SKM-1 (cell line): ENCODE measurements at regions not wholly inside any gene's neighbourhood (a gene's known extent, or its start where the extent isn't known, plus 50 kb on each side); places are given as distances from the start of the nearest gene placed in this dataset.

ENCODE experiments used
- DNase-seq: peaks from one replicate; lab custom pipeline; 2025; ENCODE audit not compliant: unreplicated experiment; lab: John Stamatoyannopoulos, UW

- DNase-seq = no peak
Measured at GRCh38 chr12:87119713-87120112, 863.5 kb upstream of the MGAT4C start.

GRCh38 chr12:87117526-87117925 is 861.3 kb upstream of the MGAT4C start:
- DNase-seq = no peak

DNA sequence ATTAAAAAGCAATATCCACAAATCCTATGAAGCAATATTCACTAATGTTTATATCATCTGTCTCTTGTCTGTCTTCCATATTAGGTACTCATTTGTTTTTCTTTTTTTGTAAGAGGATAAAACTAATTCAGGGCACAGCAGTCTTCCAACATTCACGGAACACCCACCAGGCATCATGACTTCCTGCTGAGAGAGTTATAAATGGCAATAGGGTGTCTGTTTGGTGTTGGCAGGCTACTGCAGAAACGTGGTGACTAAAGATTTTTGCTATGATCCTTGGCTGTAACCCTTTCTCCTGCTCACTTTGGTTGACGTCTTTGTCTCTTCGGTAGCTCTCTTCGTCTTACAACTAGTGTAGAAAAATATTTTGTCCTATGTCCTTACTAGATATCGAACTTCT is 860.6 kb upstream of the MGAT4C start:
- DNase-seq = no peak

DNA sequence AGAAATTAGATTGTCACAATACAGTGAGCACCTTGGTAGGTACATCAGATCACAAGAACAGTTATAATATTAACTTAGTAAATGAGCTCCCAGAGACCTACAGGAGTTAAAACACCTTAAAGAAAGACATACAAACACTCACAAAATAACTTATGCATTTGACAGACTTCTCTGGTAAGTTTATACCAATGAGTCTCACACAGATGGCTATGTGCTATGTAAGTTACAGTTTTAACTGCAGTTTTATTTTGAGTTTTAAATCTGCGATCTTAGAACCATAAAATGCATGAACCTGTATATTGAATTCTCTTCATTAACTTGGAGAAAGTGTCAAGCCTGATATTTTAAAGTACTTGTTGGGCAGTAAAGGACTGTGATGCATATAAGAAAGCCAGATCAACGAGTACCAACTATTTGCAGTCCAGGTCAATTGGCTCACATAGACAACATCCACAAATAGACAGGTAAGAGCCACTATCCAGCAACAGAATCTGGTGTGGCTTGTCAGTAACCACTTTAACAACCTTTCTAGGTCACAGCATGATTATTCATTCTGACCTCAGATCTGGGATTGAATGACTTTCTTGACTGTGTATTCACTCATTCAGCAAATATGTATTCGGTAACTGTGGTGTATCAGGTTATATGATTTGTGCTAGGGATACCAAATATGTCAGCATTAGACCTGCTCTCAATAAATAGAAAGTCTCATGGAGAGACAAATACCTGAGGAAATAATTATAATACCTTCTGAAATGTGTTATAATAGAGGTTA is 856.6 kb upstream of the MGAT4C start:
- DNase-seq = no peak

DNA sequence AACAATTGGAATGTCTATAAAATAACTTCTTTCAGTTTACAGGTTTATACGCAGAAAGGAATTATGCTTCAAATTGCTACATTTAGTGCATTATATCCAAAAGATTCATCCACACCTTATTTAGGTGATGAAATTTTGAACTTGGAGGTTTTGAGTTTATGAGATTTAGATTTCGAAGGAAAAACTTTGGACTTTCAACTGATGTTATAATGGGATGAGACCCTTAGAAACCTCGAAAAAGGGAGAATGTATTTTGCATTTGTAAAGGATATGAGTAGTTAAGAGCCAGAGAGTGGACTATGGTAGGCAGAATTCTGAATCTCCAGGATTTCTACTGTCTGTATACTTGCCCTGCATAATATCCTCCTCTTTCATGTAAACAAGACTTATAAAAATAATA is 851.6 kb upstream of the MGAT4C start:
- no peak for DNase-seq

- no peak for DNase-seq
Measured at GRCh38 chr12:87107270-87107669, 851.1 kb upstream of the MGAT4C start.

DNA sequence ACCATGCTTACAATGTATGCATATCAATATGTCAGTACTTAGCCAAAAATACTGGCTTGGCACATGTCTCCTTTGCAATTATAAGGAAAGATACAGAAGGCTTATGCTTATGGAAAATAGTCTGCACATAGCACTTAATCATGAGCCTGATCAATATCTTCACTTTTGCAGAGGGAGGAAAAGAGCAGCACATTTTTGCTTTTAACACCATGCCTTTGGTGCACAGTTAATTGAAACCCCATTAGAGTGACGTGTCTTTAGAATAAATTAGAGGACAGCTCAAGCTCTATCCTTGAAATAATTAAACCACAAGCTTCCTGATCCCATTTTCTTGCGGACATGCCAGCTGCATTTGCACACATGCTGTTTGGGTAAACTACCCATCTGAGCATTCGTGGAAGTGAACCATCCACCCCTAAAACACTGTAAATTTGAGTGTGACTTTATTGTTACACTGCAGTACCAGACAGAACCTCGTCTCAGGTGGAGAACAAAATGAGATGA is 839.9 kb upstream of the MGAT4C start:
- no peak for DNase-seq

DNA sequence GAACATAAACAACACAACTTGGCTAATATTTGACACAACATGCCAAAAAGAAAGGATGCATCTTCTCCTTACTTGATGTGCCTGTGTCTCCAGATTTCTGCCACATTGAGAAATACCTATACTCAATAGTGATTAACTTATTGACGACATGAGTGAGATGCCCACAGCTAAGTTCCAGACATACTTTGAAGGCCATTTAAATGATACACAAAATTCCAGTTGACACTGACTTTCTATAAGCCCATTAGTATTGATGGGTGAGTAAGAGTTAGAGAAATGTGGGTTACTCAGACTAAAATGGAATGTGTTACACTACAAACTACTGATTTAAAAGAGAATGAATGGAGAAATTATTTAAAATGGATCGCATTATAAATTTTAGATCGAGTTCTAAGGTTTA is 838.2 kb upstream of the MGAT4C start:
- no peak for DNase-seq

- no peak for DNase-seq
Measured at GRCh38 chr12:87092421-87092820, 836.2 kb upstream of the MGAT4C start.

DNA sequence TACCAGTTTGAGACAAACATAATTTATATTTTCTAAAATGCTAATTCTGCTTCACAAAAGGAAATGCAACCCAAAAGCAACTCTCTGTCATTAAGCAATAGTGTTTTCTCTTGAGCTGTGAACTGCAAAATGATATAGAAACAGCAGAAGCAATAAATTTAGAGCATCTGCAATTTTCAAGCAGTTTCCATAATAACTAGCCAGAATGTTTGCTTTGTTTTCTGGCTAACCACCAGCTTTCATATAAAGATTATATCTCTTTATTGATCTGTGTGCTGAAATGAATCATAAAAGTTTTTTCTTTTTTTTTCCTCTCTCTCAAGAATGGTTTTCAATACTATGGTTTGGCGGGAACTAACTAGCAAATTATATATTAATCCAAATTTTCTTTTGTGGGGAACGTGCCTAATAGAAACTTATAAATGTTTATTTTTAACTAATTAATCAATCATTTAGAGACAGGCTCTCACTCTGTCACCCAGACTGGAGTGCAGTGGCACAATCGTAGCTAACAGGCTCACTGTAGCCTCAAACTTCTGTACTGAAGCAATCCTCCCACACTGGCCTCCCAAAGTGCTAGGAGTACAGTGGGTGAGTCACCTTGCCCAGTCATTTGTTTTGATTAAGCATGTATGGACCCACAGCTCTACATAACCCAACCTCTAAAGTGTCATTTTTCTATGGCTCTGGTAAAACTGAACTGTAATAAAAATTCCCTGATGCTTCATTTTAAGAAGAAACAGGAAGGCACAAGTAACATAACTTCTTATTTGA is 830.1 kb upstream of the MGAT4C start:
- no peak for DNase-seq

DNA sequence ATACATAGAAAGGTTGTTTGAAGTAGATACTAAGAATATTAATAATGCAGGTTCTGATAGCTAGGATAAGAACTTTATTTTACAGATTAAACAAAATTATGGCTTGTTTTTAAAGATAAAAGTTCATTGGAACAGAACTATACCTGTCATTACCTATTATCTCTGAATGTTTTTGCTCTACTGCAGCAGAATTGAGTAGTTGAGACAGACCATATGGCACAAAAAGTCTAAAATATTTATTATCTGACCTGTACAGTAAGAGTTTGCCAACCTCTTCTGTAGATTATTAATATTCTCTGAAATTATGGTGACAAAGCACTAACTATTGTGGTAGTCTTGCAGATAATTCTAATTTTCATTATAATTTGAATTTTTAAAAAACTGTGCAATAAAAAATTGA is 829.1 kb upstream of the MGAT4C start:
- no peak for DNase-seq

DNA sequence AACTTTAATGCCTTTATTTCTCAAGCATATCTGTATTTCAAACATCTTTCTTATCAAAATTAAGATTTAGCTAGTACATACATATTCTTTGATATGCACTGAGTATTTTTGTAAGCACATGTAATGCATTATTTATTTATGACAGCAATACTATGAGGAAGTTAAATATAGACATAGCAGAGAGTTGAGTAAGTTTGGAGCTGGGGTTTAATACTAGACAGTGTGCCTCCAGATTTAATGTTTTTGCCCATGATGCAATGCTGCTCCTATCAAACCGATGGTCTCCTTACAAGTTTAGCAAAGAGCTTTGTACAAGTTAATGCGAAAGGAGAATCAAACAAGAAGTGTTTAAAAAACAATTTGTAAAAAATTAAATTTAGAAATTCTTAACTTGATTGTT is 826.6 kb upstream of the MGAT4C start:
- DNase-seq = no peak

DNA sequence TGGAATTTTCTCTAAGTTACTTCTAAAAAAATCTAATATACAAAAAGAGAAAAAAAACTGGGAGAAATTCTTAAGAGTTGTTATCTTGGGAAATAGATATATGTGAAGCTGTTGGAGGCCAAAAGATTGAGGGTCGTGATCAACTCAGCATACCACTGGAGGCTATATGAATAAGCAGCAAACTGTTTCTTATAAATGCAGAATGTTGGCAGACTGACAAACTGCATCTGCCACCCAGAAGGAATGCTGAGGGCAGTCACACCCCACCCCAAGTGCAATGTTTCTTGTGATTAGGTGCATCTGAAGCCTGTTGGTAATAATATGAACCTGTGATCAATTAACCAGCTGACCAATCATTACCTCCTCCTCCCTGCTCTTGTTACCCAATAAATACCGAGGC is 818.6 kb upstream of the MGAT4C start:
- no peak for DNase-seq

- no peak for DNase-seq
Measured at GRCh38 chr12:87066326-87066725, 810.1 kb upstream of the MGAT4C start.

DNA sequence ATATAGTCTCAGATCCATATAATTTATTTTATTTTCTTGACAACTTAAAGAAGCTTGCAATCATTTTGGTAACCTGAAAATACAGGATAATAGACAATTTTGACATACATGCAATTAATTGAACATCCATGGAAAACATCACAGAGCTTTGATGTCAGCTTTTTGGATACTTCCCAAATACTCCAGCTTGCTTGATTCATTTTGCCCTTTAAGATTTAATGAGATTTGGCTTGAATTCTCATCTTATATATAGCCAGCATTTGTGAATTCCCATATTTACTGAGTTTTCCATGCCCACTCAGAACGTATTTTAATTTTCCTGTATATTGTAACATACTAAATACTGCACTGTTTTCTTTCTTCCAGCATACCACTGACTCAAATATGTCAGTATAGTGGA is 803.0 kb upstream of the MGAT4C start:
- no peak for DNase-seq

GRCh38 chr12:87054226-87054625 is 798.0 kb upstream of the MGAT4C start:
- DNase-seq = no peak

DNA sequence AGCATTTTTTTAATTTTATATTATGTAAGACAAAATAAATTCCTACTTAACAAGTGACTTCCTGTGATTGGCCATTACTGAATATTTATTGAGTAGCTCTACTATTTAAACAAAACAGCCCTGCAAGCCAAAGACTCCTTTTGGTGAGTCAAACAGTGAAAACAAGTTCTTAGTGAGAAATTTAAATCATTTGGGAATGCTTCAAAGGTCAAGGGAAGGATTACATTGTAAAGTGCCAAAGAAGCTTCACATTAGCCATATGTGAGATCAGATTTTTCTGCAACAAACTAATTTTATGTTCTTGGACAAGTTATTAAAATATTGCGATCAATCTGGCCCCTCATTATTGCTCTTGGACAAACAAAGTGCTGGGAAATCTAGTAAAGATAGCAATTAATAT is 795.4 kb upstream of the MGAT4C start:
- no peak for DNase-seq

- DNase-seq = no peak
Measured at GRCh38 chr12:87047691-87048090, 791.5 kb upstream of the MGAT4C start.

GRCh38 chr12:87039536-87039935 is 783.3 kb upstream of the MGAT4C start:
- no peak for DNase-seq

DNA sequence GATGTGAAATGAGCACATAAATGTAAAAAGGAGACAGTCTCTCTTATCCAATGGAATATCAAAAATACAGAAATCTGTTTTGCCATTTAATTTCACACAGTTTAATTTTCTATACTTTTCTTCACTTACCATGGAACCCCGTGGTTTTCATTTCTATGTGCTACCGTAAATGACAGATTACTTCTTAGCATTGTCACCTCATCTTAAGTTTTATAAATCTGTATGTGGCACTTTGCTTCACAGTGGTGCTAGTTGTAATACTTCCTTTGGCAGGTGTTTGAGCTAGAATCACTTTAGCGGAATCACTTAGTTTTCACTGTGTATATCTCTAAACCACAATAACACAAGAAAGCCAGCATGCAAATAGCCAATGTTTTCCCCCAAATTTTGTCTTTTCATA is 781.9 kb upstream of the MGAT4C start:
- no peak for DNase-seq

DNA sequence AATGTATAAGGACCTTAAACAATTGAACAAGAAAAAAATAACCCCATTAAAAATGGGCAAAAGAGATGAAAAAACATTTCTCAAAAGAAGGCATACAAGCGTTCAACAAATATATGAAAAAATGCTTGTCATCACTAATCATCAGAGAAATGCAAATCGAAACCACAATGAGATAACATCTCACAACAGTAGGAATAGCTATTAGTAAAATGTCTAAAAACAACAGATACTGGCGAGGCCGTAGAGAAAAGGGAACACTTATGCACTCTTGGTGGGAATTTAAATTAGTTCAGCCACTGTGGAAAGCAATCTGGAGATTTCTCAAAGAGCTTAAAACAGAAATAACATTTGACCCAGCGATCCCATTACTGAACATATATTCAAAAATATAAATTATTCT is 769.8 kb upstream of the MGAT4C start:
- DNase-seq = no peak

DNA sequence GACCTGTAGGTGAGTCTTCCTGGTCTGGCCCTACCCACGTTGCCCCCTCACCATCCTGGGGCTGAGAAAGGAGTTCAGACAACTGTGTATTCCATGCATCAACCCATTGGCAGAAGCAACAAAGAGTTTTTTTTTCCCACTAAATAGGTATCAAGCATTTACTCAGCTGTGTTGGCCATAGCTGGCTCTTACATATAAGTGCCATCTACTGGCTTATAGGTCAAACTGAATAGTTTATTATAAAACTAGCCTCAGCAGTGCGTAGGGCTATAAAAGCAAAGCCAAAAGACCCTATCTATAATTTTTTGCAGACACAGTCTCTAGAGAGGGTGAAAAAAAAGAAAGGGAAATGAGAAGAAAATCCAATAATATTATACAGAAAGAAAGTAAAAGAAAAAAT is 765.2 kb upstream of the MGAT4C start:
- no peak for DNase-seq
